RWPE1 (cell line): ENCODE measurements at regions not wholly inside any gene's neighbourhood (a gene's known extent, or its start where the extent isn't known, plus 50 kb on each side); places are given as distances from the start of the nearest gene placed in this dataset.

Experiments
- CTCF ChIA-PET: fragments of 350-600 bp; sonication (Branson Sonifier 250); formaldehyde crosslinking; extraction: SDS; loops from one replicate; lab custom pipeline; 2021; lab: Yijun Ruan, JAX
- POLR2A ChIA-PET: fragments of 400-600 bp; formaldehyde crosslinking; extraction: SDS; loops from one replicate; lab custom pipeline; 2020; ENCODE audit warnings: antibody characterized with exemption; ENCODE audit not compliant: low non-redundant PET; lab: Yijun Ruan, JAX
- DNase-seq: peaks from one replicate; pipeline ENCODE4 v3.0.0; 2012; ENCODE audit warnings: low spot score
- H3K27ac ChIP-seq: fragments of 450-650 bp; 2 replicates; pipeline ENCODE4 v1.5.1; 2017
- TF ChIP-seq, protein P1 (sequence below): fragments of 450-650 bp; conservative IDR thresholded peaks from 2 replicates; pipeline ENCODE4 v1.5.1; 2017; ENCODE audit warnings: low read depth, mild to moderate bottlenecking

DNA sequence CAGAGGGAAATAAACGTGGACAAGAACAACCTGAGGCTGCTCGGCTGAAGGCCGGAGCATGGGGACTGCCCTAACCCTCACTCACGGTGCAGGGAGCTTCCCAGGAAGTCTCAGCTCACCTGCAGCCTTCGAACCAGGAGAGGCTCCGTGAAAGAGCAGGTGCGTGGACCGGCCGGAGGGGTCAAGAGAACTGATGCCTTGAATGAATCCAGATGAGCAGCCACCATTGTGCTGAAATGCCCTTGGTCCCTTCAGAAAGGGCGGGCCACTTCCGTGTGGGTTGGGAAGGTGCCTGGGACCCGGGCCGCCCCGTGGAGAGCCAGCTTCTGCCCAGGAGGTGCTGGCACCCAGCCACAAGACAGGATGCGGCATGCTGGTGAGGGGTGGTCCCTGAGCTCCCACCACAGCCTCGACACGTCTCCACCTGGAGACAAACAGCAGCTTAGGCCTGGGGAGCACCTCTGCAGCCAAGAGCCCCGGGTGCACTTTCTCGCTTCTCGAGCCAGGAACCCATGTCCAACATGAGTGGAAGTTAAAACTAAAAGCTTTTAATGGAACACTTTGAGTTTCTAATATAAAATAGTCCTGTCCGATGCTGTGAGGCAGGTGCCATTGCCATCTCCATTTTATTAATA, 83.5 kb downstream of the TTLL2 start:
- ChIA-PET POLR2A (no interaction called here), CTCF (no interaction called here)
- H3K27ac ChIP-seq, result no peak overlapping the region
- TF ChIP-seq, protein P1, sequence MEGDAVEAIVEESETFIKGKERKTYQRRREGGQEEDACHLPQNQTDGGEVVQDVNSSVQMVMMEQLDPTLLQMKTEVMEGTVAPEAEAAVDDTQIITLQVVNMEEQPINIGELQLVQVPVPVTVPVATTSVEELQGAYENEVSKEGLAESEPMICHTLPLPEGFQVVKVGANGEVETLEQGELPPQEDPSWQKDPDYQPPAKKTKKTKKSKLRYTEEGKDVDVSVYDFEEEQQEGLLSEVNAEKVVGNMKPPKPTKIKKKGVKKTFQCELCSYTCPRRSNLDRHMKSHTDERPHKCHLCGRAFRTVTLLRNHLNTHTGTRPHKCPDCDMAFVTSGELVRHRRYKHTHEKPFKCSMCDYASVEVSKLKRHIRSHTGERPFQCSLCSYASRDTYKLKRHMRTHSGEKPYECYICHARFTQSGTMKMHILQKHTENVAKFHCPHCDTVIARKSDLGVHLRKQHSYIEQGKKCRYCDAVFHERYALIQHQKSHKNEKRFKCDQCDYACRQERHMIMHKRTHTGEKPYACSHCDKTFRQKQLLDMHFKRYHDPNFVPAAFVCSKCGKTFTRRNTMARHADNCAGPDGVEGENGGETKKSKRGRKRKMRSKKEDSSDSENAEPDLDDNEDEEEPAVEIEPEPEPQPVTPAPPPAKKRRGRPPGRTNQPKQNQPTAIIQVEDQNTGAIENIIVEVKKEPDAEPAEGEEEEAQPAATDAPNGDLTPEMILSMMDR, result no peak
- no peak for DNase-seq

DNA sequence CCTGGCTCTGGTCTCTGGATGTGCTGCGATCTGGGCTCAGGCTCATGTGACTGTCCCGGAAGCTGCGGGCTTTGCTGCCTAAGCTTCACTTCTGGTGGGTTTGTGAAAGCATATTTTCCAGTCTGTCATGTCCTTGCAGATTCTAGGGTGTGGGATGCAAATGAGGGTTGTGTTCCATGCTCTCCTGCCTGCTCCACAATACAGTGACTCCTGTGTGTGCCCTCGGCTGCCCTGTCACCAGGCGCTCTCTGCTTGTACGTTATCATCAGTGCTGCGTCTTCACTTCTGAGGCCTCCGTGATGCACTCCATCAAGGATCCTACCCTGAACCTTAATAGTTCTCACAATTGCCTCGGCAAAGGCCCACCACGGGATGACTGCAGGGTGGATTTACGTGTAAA, 84.2 kb downstream of the TTLL2 start:
- TF ChIP-seq, protein P1, result no peak
- no peak for DNase-seq
- ChIA-PET POLR2A (no interaction called here), CTCF (no interaction called here)
- H3K27ac ChIP-seq, result no peak overlapping the region

DNA sequence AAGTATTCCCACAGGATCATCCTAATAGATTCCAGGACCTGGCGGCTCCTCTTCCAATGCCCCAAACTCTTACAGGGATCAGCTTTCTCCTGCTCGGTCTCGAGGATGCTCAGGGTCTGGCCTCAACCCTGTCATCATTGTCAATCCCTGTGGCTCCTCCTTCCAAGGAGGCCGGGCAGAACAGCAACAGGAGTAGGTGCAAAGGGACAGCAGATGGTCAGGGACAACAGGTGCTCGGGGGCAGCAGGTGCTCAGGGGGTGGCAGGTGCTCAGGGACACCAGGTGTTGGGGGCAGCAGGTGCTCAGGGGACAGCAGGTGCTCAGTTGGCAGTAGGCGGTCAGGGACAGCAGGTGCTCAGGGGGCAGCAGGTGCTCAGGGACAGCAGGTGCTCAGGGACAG, 84.8 kb downstream of the TTLL2 start:
- H3K27ac ChIP-seq, result no peak overlapping the region
- ChIA-PET POLR2A (no interaction called here), CTCF (no interaction called here)
- no peak for DNase-seq
- TF ChIP-seq, protein P1, result no peak

DNA sequence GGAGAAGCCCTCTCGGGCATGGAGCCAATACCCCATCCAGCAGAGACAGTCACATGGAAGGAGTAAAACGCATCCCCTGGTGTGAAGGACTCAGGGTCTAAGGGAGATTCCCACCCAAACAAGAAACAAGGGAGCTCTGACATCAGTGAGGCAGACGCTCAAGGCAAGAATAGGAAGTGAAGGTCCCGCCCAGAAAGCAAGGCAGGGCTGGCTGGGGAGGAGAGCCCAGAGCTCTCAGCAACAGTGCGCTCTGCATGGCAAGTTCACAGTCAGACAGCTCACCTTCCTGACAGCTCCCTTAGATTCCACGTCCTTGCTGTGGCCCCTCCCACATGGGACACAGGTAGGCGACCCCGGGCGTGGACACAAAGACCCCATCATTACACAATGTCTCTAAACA, 85.6 kb downstream of the TTLL2 start:
- DNase-seq, result no peak
- TF ChIP-seq, protein P1, result no peak
- CTCF ChIA-PET, result no interaction called here
- POLR2A ChIA-PET, result no interaction called here
- no peak overlapping the region for H3K27ac ChIP-seq

DNA sequence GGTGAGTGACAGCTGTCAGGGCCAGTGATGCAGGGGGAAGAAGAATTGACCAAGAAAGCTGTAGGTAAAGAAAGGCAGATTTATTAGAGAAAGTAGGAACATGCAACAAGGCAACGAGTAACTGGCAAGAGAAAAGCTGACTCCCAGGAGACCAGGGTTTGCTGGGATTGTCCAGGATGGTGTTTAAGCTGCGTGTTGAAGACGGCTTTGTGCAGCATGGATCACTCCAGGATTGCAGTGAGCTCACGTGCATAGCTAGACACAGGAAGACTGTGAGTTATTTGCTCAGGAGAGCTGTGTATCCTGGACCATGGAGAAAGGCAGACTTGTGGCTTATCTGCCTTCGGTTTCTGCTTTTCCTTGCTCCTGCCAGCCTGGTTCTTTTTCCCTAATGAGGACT, 87.6 kb downstream of the TTLL2 start:
- no peak for DNase-seq
- ChIA-PET CTCF (no interaction called here), POLR2A (no interaction called here)
- TF ChIP-seq, protein P1, result no peak
- no peak overlapping the region for H3K27ac ChIP-seq

DNA sequence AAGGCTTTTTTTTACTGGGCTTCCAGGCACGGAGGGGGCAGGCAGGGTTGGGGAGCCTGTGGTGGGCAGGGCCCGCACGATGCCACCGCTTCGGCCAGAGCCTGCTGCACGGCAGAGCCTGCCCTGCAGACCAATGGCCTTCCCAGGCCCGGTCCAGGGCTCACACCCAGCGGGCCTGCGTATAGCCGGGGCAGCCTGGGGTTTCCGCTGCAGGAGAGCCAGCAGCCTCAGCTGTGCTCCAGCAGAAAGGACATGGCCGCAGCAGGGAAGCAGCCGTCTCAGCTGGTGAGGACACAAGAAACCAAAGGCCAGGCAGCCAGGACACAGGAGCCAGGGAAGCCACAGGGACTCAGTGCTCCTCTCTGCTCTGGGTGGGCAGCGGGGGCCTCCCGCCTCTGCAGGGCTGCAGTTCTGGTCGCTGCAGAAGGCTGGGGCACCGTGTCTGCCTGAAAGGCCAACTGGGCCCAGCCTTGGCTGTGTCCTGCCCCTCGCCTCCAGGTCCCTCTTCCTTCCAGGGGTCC, 90.6 kb downstream of the TTLL2 start:
- DNase-seq, result no peak
- H3K27ac ChIP-seq, result no peak overlapping the region
- TF ChIP-seq, protein P1, result no peak
- CTCF ChIA-PET, result no interaction called here
- POLR2A ChIA-PET, result no interaction called here
